BJ (cell line): ENCODE measurements at regions not wholly inside any gene's neighbourhood (a gene's known extent, or its start where the extent isn't known, plus 50 kb on each side); places are given as distances from the start of the nearest gene placed in this dataset.

ENCODE experiments used
- CTCF ChIA-PET: fragments of 350-600 bp; formaldehyde crosslinking; extraction: SDS; loops from one replicate; lab custom pipeline; 2021; ENCODE audit warnings: antibody characterized with exemption, inconsistent platforms; lab: Yijun Ruan, JAX
- POLR2A ChIA-PET: fragments of 300-600 bp; sonication (Branson Sonifier 250); formaldehyde crosslinking; extraction: SDS; loops from one replicate; lab custom pipeline; 2021; ENCODE audit warnings: antibody characterized with exemption; lab: Charles Lee
- DNase-seq: peaks from one replicate; pipeline ENCODE4 v3.0.0-alpha.2; 2011; ENCODE audit warnings: low read depth
- H3K27me3 ChIP-seq: 2 replicates; pipeline ENCODE4 v1.6.0; 2011; ENCODE audit warnings: low read length; ENCODE audit not compliant: control insufficient read depth, insufficient read depth
- H3K36me3 ChIP-seq: 2 replicates; pipeline ENCODE4 v1.5.1; 2011; ENCODE audit warnings: low read length; ENCODE audit not compliant: control insufficient read depth, insufficient read depth
- H3K4me3 ChIP-seq: 2 replicates; pipeline ENCODE4 v1.5.1; 2011; ENCODE audit warnings: low read depth, mild to moderate bottlenecking, control low read depth, low read length
- TF ChIP-seq, protein P1 (sequence below): IDR thresholded peaks from 2 replicates; pipeline ENCODE4 v1.5.1; 2011; ENCODE audit warnings: low read depth, mild to moderate bottlenecking, control low read depth, inconsistent platforms, low read length, moderate library complexity; ENCODE audit not compliant: insufficient read depth

DNA sequence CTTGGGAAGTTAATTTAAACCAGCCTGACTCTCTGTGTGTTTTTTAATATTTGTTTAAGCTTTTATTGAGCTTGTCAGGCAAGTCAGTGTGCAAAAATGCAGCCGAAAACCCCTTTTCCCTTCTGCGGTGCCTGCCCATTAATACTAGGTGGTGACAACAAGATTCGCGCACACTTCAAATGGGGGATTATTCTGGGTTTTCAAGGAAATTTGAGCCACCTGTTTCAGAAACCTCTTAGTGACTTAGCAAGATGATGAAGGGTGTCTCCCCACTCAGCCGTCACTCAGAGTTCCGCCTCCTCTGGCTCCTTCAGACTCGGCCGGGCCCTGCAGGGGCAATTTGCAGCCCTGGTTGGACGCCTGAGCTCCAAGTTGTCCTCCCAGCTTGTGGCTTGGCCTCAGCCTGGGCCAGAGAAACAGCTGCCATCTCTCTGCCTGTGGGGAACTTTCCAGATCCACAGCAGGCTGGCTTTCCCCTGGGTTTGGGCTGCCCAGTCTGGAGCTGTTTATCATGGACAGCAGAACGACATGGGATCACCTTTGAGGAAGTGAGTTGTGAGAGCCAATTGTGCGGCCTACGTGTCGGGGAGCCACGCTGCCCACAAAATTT is 75.9 kb downstream of the SPRY4 start:
- CTCF ChIA-PET, result no interaction called here
- DNase-seq, result peak; percentile 54
- TF ChIP-seq, protein P1, sequence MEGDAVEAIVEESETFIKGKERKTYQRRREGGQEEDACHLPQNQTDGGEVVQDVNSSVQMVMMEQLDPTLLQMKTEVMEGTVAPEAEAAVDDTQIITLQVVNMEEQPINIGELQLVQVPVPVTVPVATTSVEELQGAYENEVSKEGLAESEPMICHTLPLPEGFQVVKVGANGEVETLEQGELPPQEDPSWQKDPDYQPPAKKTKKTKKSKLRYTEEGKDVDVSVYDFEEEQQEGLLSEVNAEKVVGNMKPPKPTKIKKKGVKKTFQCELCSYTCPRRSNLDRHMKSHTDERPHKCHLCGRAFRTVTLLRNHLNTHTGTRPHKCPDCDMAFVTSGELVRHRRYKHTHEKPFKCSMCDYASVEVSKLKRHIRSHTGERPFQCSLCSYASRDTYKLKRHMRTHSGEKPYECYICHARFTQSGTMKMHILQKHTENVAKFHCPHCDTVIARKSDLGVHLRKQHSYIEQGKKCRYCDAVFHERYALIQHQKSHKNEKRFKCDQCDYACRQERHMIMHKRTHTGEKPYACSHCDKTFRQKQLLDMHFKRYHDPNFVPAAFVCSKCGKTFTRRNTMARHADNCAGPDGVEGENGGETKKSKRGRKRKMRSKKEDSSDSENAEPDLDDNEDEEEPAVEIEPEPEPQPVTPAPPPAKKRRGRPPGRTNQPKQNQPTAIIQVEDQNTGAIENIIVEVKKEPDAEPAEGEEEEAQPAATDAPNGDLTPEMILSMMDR, result no peak
- POLR2A ChIA-PET, result no interaction called here
- no peak overlapping the region for H3K4me3 ChIP-seq
- H3K27me3 ChIP-seq, result no peaks in the 10 kb centered on the region
- H3K36me3 ChIP-seq, result no peaks in the 10 kb centered on the region

DNA sequence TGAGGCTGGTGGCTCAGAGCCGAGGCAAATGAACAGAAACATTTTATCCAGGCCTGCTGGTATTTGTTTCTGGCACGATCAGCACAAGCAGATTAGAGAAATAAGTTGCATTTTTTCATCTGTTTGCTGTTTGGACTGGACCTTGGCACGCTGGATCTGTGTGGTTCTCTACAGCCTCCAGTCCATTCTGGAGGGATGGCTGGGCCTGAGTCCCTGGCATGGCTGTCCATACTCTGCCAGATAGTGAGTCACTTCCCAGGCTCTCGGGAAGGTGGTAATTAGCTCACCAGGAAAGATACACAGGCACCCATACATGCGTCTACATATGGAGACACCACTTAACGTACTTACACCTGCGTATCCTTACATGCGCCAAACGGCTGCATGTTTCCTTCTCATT is 78.6 kb downstream of the SPRY4 start:
- TF ChIP-seq, protein P1, result no peak
- ChIA-PET CTCF (interaction anchor here (0.7 kb wide), 1 partner anchor 266 kb away, joined by 3 read pairs; no protein-coding TSS in a partner anchor), POLR2A (no interaction called here)
- H3K4me3 ChIP-seq, result no peak overlapping the region
- DNase-seq, result peak; percentile 50
- H3K36me3 ChIP-seq, result no peaks in the 10 kb centered on the region
- H3K27me3 ChIP-seq, result no peaks in the 10 kb centered on the region

- H3K4me3 ChIP-seq, result no peak overlapping the region
- TF ChIP-seq, protein P1, result no peak
- ChIA-PET CTCF (no interaction called here), POLR2A (no interaction called here)
- no peaks in the 10 kb centered on the region for H3K36me3 ChIP-seq
- no peaks in the 10 kb centered on the region for H3K27me3 ChIP-seq
- no peak for DNase-seq
These were observed 79.0 kb downstream of the SPRY4 start for GRCh38 chr5:142245786-142246185.

DNA sequence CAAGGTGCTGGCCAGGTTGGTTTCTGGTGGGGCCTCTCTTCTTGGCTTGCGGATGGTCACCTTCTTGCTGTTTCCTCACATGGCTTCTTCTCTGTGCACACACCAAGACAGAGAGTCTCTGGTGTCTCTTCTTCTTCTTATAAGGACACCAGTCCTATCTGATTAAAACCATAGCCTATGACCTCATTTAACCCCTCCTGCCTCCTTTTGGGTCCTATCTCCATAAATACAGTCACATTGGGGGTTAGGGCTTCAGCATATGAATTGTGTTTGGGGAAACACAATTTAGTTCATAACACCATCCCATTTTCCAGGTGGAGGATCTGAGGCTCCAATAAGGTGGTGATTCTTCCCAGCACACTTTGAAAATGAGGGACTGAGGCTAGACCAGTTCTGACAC is 80.4 kb downstream of the SPRY4 start:
- TF ChIP-seq, protein P1, result no peak
- DNase-seq, result no peak
- Histone ChIP-seq H3K27me3 (no peaks in the 10 kb centered on the region), H3K4me3 (no peak overlapping the region), H3K36me3 (no peaks in the 10 kb centered on the region)
- CTCF ChIA-PET, result no interaction called here
- POLR2A ChIA-PET, result no interaction called here

GRCh38 chr5:142242272-142242671 is 82.5 kb downstream of the SPRY4 start:
- CTCF ChIA-PET, result interaction anchor here (1.1 kb wide), 1 partner anchor 47 kb away, joined by 3 read pairs; no protein-coding TSS in a partner anchor
- no peak for DNase-seq
- POLR2A ChIA-PET, result interaction anchor here (0.7 kb wide), 1 partner anchor 372 kb away, joined by 4 read pairs; no protein-coding TSS in a partner anchor
- no peaks in the 10 kb centered on the region for H3K27me3 ChIP-seq
- no peak overlapping the region for H3K4me3 ChIP-seq
- no peaks in the 10 kb centered on the region for H3K36me3 ChIP-seq
- TF ChIP-seq, protein P1, result no peak
